Stomach (tissue), 4 donors: ENCODE measurements at regions not wholly inside any gene's neighbourhood (a gene's known extent, or its start where the extent isn't known, plus 50 kb on each side); places are given as distances from the start of the nearest gene placed in this dataset.

ENCODE experiments used
- POLR2A ChIP-seq, 4 donors: fragments of 450-650 bp; IDR thresholded peaks; one replicate each; pipeline ENCODE4 v1.6.1; 2016; ENCODE audit warnings: antibody characterized with exemption in 4 of 4, control low read depth in 2 of 4, mild to moderate bottlenecking in 1 of 4, moderate library complexity in 1 of 4
- TF ChIP-seq, protein P1 (sequence below), 7 experiments: fragments of 450-650 bp in 4 of 7; fragments of 200-600 bp in 3 of 7; sonication (generic) in 3 of 7; IDR thresholded peaks; one replicate each; pipeline ENCODE4 v1.5.1; 2016 to 2019; ENCODE audit warnings: antibody characterized with exemption in 7 of 7, control low read depth in 2 of 7, mild to moderate bottlenecking in 1 of 7

GRCh38 chr16:72458035-72458434, 286.1 kb upstream of the PMFBP1 start:
- no peak for TF ChIP-seq POLR2A (IDR thresholded peaks at IDR 0.05)
- TF ChIP-seq, protein P1, sequence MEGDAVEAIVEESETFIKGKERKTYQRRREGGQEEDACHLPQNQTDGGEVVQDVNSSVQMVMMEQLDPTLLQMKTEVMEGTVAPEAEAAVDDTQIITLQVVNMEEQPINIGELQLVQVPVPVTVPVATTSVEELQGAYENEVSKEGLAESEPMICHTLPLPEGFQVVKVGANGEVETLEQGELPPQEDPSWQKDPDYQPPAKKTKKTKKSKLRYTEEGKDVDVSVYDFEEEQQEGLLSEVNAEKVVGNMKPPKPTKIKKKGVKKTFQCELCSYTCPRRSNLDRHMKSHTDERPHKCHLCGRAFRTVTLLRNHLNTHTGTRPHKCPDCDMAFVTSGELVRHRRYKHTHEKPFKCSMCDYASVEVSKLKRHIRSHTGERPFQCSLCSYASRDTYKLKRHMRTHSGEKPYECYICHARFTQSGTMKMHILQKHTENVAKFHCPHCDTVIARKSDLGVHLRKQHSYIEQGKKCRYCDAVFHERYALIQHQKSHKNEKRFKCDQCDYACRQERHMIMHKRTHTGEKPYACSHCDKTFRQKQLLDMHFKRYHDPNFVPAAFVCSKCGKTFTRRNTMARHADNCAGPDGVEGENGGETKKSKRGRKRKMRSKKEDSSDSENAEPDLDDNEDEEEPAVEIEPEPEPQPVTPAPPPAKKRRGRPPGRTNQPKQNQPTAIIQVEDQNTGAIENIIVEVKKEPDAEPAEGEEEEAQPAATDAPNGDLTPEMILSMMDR (IDR thresholded peaks at IDR 0.05): no peak
